GM08714 (cell line): ENCODE measurements at regions not wholly inside any gene's neighbourhood (a gene's known extent, or its start where the extent isn't known, plus 50 kb on each side); places are given as distances from the start of the nearest gene placed in this dataset.
"Not testable (repeated sequence)": the region's sequence is repeated elsewhere in the genome, so short reads cannot be mapped to it uniquely, and the experiment has no call there.

Experiments
- H3K4me3 ChIP-seq: fragments of 200-500 bp; sonication (Bioruptor generic); 2 replicates; pipeline ENCODE4 v1.5.1; 2014; ENCODE audit warnings: mild to moderate bottlenecking, low read length, inconsistent platforms

GRCh38 chr2:89537862-89538261 lies 846.4 kb downstream of the RPIA start:
- not testable (repeated sequence) for H3K4me3 ChIP-seq

GRCh38 chr2:89544110-89544509 lies 852.6 kb downstream of the RPIA start:
- H3K4me3 ChIP-seq = not testable (repeated sequence)

DNA sequence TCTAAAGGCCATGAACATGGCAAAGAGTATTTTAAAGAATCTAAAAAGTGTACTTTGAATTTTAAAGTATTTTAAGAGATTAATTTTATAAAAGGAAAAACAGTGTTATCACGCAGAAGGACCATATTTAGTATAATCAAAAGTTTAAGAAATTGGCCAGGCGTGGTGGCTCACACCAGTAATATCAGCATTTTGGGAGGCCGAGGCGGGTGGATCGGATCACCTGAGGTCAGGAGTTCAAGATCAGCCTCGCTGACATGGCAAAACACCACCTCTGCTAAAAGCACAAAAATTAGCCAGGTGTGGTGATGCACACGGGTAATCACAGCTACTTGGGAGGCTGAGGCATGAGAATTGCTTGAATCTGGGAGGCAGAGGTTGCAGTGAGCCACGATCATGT lies 887.7 kb downstream of the RPIA start:
- not testable (repeated sequence) for H3K4me3 ChIP-seq

GRCh38 chr2:89582816-89583215 lies 891.3 kb downstream of the RPIA start:
- H3K4me3 ChIP-seq = not testable (repeated sequence)

GRCh38 chr2:89584046-89584445 lies 892.6 kb downstream of the RPIA start:
- not testable (repeated sequence) for H3K4me3 ChIP-seq

DNA sequence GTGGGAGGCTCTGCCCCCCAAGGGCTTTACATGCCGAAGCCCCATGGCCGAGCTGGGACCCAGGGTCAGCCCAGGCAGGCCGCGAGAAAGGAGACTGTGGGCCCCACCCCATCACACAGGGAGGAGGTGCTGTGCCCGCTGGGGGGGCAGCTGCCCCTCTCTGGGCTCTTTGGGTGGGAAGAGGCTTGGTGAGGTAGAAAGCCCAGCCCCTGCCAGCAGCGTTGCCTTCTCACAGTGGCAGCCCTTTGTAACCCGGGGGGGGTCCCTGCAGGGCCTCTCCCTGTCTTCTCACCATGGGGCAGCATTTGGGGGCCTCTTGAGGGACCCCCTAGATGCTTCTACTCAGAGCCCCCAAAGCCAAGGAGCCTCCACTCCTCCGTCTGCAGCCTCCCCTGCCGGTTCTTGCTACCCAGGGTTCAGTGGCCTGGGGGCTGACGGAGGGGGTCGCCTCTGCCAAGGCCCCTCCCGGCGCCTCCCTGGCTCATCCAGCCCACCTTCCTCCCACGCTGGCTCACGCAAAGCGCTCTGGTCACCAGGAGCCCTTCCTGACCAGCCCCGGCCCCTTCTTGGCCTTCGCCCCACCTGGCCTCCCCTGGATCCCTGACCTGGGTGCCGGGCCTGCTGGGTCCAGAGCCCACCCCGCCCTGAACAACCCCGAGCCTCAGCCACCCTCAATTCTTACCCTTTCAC lies 893.5 kb downstream of the RPIA start:
- H3K4me3 ChIP-seq = peak overlapping the region; percentile 59; the same call in 1 of the 2 replicates

GRCh38 chr2:89585558-89585920 lies 894.1 kb downstream of the RPIA start:
- H3K4me3 ChIP-seq = peak overlapping the region; percentile 23; the same call in 1 of the 2 replicates

GRCh38 chr2:89599843-89600242 lies 908.4 kb downstream of the RPIA start:
- not testable (repeated sequence) for H3K4me3 ChIP-seq

DNA sequence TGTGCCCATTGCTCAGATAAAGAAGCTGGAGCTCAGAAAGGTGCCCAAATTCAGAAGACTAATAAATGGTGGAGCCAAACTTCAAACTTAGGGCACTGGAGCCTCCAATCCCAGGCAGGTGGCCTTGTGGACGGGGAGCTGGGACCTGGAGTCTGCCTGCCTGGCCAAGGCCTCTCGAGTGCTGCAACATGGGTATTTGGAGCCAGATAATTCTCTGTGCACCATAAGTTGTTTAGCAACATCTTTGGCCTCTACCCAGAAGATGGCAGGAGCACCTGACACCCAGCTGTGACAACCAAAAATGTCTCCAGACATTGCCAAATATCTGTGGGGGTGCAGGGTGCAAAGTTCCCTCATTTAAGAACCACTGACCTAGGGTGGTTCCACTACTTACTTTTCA lies 915.0 kb downstream of the RPIA start:
- not testable (repeated sequence) for H3K4me3 ChIP-seq

DNA sequence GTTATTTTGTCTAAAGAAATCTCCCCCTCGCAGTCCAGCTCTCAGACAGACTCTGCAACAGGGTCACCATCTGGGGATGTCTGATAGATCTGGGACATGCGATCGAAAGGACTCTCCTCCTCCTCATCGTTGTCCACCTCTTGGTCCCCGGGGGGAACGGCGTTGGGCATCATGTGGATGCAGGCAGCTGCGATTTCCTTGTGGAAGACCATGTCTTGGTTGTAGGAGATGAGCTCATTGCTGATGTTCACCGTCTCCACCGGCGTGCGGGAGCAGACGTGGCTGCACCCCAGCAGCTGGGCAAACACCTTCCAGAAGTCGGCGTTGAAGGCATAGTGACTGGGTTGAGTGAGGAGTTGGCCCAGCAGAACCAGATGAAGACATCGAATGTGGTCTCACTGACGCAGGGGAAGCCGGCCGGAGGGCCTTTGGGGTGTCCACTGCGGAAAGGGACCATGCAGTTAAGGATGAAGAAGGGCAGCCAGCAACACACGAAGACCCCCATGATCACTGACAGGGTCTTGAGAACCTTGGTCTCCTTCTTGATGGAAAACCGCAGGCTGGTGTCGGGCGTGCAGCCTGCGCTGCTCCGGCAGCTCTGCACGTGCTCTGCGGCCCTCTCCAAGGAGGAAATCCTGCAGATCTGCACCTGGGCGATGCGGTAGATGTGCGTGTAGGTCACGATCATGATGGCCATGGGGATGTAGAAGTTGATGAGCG lies 918.9 kb downstream of the RPIA start:
- H3K4me3 ChIP-seq = not testable (repeated sequence)

DNA sequence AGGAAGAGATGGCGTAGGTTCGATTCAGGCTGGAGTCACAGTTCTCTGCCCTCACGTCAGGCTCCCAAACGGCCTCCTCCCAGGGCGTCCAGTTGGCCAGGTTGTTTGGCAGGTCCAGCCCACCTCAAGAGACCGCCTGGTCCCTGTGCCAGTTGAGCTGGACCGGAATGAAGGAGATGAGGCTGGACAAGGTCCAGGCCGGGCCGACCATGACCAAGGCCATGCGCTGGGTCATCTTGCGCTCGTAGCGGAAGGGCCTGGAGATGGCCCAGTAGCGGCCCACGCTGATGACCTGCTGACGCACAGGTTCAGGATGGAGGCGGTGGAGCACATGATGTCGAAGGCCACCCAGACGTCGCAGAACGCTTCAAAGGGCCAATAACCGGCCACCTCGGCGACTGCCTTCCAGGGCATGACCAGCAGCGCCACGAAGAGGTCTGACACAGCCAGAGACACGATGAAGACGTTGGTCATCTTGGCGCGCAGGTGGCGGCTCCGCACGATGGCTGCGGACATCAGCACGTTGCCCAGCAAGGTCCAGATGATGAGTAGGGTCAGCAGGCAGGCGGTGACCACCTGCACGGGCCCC lies 919.5 kb downstream of the RPIA start:
- not testable (repeated sequence) for H3K4me3 ChIP-seq

DNA sequence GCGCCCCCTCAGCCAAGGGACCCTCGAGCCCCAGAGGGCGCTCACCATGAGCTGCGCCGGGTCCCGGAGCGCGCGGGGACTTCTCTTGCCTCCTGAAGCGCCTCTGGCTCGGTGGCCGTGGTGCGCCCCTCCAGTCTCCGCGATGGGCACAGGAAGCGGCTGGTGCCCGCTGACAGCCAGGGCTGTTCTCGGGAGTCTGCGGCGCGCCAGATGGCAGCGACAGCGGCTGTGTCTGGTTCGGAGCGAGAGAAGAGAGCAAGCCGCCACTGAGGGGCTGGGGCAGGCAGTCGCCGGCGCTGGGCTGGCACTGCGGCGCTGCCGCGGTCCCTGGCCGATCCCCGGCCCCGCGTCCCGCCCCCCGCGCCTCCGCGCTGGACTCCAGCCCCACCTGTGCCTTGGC lies 920.2 kb downstream of the RPIA start:
- H3K4me3 ChIP-seq = not testable (repeated sequence)

GRCh38 chr2:89649268-89649667 lies 957.8 kb downstream of the RPIA start:
- H3K4me3 ChIP-seq = not testable (repeated sequence)

GRCh38 chr2:89679254-89679653 lies 987.8 kb downstream of the RPIA start:
- not testable (repeated sequence) for H3K4me3 ChIP-seq
